Peyer's patch (tissue), 4 donors: ENCODE measurements at regions not wholly inside any gene's neighbourhood (a gene's known extent, or its start where the extent isn't known, plus 50 kb on each side); places are given as distances from the start of the nearest gene placed in this dataset.

Experiments used
- POLR2A ChIP-seq, 2 donors: fragments of 450-650 bp; IDR thresholded peaks; one replicate each; pipeline ENCODE4 v1.5.1; 2017; ENCODE audit warnings: antibody characterized with exemption in 2 of 2, mild to moderate bottlenecking in 2 of 2, moderate library complexity in 2 of 2
- TF ChIP-seq, protein P1 (sequence below), 6 experiments: fragments of 450-650 bp in 4 of 6; fragments of 200-600 bp in 2 of 6; sonication (generic) in 1 of 6; IDR thresholded peaks; one replicate each; pipeline ENCODE4 v1.5.1; 2017 to 2019; ENCODE audit warnings: antibody characterized with exemption in 6 of 6, mild to moderate bottlenecking in 3 of 6, moderate library complexity in 1 of 6

DNA sequence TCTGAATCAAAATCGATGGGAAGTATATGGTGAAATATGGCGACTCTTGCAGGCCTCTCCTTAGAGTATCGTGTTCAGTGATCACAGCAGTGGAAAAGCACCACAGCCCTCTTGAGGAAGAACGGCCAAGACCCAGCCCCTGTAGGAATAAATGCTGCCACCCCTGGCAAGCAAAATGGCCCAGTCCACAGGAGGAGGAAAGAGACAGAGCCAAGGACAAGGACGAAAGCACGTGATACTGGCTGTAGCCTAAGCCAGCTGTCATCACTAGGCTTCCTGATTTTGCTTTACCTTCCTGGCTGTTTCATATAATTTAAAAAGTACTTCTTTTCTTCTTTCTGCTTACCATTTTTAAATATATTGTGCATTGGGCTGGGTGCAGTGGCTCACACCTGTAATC lies 395.0 kb upstream of the SHH start:
- TF ChIP-seq, protein P1, sequence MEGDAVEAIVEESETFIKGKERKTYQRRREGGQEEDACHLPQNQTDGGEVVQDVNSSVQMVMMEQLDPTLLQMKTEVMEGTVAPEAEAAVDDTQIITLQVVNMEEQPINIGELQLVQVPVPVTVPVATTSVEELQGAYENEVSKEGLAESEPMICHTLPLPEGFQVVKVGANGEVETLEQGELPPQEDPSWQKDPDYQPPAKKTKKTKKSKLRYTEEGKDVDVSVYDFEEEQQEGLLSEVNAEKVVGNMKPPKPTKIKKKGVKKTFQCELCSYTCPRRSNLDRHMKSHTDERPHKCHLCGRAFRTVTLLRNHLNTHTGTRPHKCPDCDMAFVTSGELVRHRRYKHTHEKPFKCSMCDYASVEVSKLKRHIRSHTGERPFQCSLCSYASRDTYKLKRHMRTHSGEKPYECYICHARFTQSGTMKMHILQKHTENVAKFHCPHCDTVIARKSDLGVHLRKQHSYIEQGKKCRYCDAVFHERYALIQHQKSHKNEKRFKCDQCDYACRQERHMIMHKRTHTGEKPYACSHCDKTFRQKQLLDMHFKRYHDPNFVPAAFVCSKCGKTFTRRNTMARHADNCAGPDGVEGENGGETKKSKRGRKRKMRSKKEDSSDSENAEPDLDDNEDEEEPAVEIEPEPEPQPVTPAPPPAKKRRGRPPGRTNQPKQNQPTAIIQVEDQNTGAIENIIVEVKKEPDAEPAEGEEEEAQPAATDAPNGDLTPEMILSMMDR (IDR thresholded peaks at IDR 0.05): no peak
- TF ChIP-seq POLR2A (IDR thresholded peaks at IDR 0.05): no peak
